ENCODE measurements at regions not wholly inside any gene's neighbourhood (a gene's known extent, or its start where the extent isn't known, plus 50 kb on each side); places are given as distances from the start of the nearest gene placed in this dataset.
"Not testable (repeated sequence)": the region's sequence is repeated elsewhere in the genome, so short reads cannot be mapped to it uniquely, and the experiment has no call there.

DNA sequence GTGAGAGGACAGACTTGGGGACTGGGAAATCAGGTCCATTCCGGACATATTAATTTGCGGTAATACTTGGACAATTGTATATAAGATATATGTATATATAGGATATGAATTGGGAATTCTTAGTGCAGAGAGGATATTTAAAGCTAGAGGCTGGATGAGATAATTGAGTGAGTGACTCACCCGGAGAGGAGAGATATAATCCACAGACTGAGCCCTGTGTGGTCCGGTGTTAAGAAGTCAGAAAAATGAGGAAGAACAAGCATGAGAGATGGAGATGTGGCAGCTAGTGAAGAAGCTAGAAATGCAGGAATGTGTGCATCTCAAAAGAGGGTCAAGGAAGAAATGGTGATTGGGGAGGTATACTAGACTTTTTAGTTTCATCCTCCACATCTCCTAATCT lies 336.2 kb downstream of the SLC7A11 start:
- H3K9me3 ChIP-seq: no peaks in the 10 kb centered on the region
- intact Hi-C loops (cut with DNase I; ENCODE audit: low total_unique reads): no loop called here
- no peaks in the 10 kb centered on the region for H3K36me3 ChIP-seq (ENCODE audit: low read depth, missing control alignments)
- no peak for DNase-seq
- no peak overlapping the region for H3K4me3 ChIP-seq
- H3K27ac ChIP-seq: no peak overlapping the region
- 86 to 88% methylated on average over 4 of the region's 4 CpGs for WGBS, 2 donors
- H3K4me1 ChIP-seq: no peaks in the 10 kb centered on the region
- H3K27me3 ChIP-seq: no peaks in the 10 kb centered on the region
- TF ChIP-seq, protein P1, sequence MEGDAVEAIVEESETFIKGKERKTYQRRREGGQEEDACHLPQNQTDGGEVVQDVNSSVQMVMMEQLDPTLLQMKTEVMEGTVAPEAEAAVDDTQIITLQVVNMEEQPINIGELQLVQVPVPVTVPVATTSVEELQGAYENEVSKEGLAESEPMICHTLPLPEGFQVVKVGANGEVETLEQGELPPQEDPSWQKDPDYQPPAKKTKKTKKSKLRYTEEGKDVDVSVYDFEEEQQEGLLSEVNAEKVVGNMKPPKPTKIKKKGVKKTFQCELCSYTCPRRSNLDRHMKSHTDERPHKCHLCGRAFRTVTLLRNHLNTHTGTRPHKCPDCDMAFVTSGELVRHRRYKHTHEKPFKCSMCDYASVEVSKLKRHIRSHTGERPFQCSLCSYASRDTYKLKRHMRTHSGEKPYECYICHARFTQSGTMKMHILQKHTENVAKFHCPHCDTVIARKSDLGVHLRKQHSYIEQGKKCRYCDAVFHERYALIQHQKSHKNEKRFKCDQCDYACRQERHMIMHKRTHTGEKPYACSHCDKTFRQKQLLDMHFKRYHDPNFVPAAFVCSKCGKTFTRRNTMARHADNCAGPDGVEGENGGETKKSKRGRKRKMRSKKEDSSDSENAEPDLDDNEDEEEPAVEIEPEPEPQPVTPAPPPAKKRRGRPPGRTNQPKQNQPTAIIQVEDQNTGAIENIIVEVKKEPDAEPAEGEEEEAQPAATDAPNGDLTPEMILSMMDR (IDR thresholded peaks at IDR 0.05): no peak
- TF ChIP-seq POLR2A (IDR thresholded peaks at IDR 0.05): no peak

- intact Hi-C loops (cut with DNase I; ENCODE audit: low total_unique reads): no loop called here
- no peak overlapping the region for H3K27ac ChIP-seq
- WGBS, 2 donors: 83 to 85% methylated on average over 1 of the region's 1 CpG
- no peaks in the 10 kb centered on the region for H3K27me3 ChIP-seq
- H3K4me3 ChIP-seq: no peak overlapping the region
- H3K4me1 ChIP-seq: no peaks in the 10 kb centered on the region
- H3K9me3 ChIP-seq: no peaks in the 10 kb centered on the region
- DNase-seq: no peak
- TF ChIP-seq, protein P1 (IDR thresholded peaks at IDR 0.05): no peak
- no peak for TF ChIP-seq POLR2A (IDR thresholded peaks at IDR 0.05)
- no peaks in the 10 kb centered on the region for H3K36me3 ChIP-seq (ENCODE audit: low read depth, missing control alignments)
Measured at GRCh38 chr4:137901114-137901513, 341.0 kb downstream of the SLC7A11 start.

- Histone ChIP-seq H3K4me1 (no peaks in the 10 kb centered on the region), H3K4me3 (no peak overlapping the region), H3K36me3 (ENCODE audit: low read depth, missing control alignments) (no peaks in the 10 kb centered on the region), H3K9me3 (no peaks in the 10 kb centered on the region), H3K27ac (no peak overlapping the region), H3K27me3 (no peaks in the 10 kb centered on the region)
- no peak for TF ChIP-seq POLR2A (IDR thresholded peaks at IDR 0.05)
- WGBS, 2 donors: 71 to 78% methylated on average over 5 of the region's 5 CpGs
- intact Hi-C loops (cut with DNase I; ENCODE audit: low total_unique reads): no loop called here
- no peak for DNase-seq
Measured at GRCh38 chr4:137896221-137896737, 345.9 kb downstream of the SLC7A11 start.

DNA sequence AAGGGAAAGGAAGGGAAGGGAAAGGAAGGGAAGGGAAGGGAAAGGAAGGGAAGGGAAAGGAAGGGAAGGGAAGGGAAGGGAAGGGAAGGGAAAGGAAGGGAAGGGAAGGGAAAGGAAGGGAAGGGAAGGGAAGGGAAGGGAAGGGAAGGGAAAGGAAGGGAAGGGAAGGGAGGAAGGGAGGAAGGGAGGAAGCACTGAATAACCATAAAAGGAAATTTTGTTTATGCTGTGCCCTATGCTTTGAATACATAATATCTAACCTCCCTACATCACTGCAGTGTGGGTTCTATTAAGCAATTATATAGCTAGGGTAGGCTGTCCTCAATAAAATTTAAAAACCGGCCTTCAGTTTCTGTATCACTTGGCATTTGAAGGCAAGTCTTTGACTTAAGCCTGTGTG lies 346.6 kb downstream of the SLC7A11 start:
- H3K4me3 ChIP-seq; intact Hi-C loops (cut with DNase I; ENCODE audit: low total_unique reads); H3K27me3 ChIP-seq; H3K9me3 ChIP-seq; H3K4me1 ChIP-seq; H3K36me3 ChIP-seq (ENCODE audit: low read depth, missing control alignments); DNase-seq; H3K27ac ChIP-seq: not testable (repeated sequence)
- WGBS, 2 donors: 70 to 94% methylated on average over 1 of the region's 1 CpG

DNA sequence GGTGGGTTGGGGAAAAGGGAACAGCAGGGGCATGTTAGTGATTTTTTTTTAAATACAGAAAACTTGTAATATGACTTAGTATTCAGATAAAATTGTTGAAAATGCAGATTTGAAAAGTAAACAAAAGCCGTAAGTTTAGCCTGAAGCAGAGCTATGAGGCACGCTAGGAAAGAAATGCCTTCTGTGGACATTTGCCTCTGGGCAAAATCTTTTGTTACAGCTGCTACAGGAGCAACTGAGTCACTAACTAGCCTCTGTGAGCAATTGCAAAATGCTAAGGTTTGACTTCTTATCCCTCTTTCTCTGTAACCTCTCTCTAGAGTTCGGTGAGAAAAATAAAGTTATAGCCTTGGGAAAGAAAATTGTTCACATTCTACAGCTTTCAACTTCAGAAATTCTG lies 350.0 kb downstream of the SLC7A11 start:
- Histone ChIP-seq H3K27me3 (no peaks in the 10 kb centered on the region), H3K27ac (no peak overlapping the region), H3K4me1 (no peaks in the 10 kb centered on the region), H3K4me3 (no peak overlapping the region), H3K36me3 (ENCODE audit: low read depth, missing control alignments) (no peaks in the 10 kb centered on the region), H3K9me3 (no peaks in the 10 kb centered on the region)
- intact Hi-C loops (cut with DNase I; ENCODE audit: low total_unique reads): no loop called here
- TF ChIP-seq, protein P1 (IDR thresholded peaks at IDR 0.05): no peak
- TF ChIP-seq POLR2A (IDR thresholded peaks at IDR 0.05): no peak
- no peak for DNase-seq
- WGBS, 2 donors: 85 to 89% methylated on average over 3 of the region's 3 CpGs

DNA sequence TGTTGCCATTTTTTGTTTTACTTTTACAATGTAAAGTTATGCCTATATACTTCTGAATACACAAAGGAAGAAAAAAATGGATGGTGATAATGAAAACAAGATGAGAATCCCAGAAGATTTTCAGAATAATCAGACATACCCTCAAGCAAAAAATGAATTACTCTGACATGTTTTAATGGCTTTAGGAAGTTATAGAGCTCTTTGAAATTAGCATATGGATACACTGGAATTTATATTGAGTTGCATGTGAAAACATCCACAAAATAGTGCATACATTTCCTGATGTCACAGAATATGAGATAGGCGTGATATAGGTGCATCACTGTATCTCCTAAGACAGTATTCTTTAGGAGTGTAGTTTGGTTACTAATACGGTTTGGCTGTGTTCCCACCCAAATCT lies 351.3 kb downstream of the SLC7A11 start:
- no peaks in the 10 kb centered on the region for H3K9me3 ChIP-seq
- H3K36me3 ChIP-seq (ENCODE audit: low read depth, missing control alignments): no peaks in the 10 kb centered on the region
- H3K27me3 ChIP-seq: no peaks in the 10 kb centered on the region
- 83 to 86% methylated on average over 2 of the region's 2 CpGs for WGBS, 2 donors
- H3K4me1 ChIP-seq: no peaks in the 10 kb centered on the region
- H3K27ac ChIP-seq: no peak overlapping the region
- TF ChIP-seq, protein P1 (IDR thresholded peaks at IDR 0.05): no peak
- no peak for TF ChIP-seq POLR2A (IDR thresholded peaks at IDR 0.05)
- no peak overlapping the region for H3K4me3 ChIP-seq
- intact Hi-C loops (cut with DNase I; ENCODE audit: low total_unique reads): no loop called here
- DNase-seq: no peak

All from testis (tissue), 2 donors.